H1 (cell line): ENCODE measurements at regions not wholly inside any gene's neighbourhood (a gene's known extent, or its start where the extent isn't known, plus 50 kb on each side); places are given as distances from the start of the nearest gene placed in this dataset.

Experiments
- CTCF ChIA-PET: fragments of 300-600 bp; sonication (Branson Sonifier 250); formaldehyde crosslinking; loops from one replicate; lab custom pipeline; 2021; ENCODE audit not compliant: partially characterized antibody; lab: Charles Lee
- POLR2A ChIA-PET: fragments of 300-600 bp; sonication (Branson Sonifier 250); formaldehyde crosslinking; loops from one replicate; lab custom pipeline; 2021; ENCODE audit warnings: inconsistent platforms; ENCODE audit not compliant: partially characterized antibody; lab: Charles Lee
- DNase-seq, 2 experiments: peaks; one replicate each; pipeline versions ENCODE4 v3.0.0 to v3.0.0-alpha.2; 2010 to 2022; ENCODE audit warnings: low spot score in 2 of 2, low read depth in 1 of 2, mixed read lengths in 1 of 2
- FAIRE-seq: peaks from 2 replicates; lab custom pipeline; 2011; peaks lifted over from hg19 to GRCh38; lab: Jason Lieb, UNC
- H2AFZ ChIP-seq: 2 replicates; pipeline ENCODE4 v1.8.1; 2012; ENCODE audit warnings: low read length, inconsistent platforms
- H2AK5ac ChIP-seq: 2 replicates; pipeline ENCODE4 v1.6.1; 2013; ENCODE audit warnings: low read depth, low read length
- H2BK120ac ChIP-seq: replicated peaks from 2 replicates; pipeline ENCODE3; 2013; ENCODE audit warnings: low read depth, low read length, inconsistent platforms
- H2BK12ac ChIP-seq: 2 replicates; pipeline ENCODE4 v1.6.1; 2013; ENCODE audit warnings: low read depth, low read length
- H2BK15ac ChIP-seq: 2 replicates; pipeline ENCODE4 v1.6.1; 2013; ENCODE audit warnings: low read length
- H2BK20ac ChIP-seq: 2 replicates; pipeline ENCODE4 v1.6.1; 2013; ENCODE audit warnings: low read length
- H2BK5ac ChIP-seq: 2 replicates; pipeline ENCODE4 v1.6.1; 2013; ENCODE audit warnings: low read depth, low read length
- H3K14ac ChIP-seq: 2 replicates; pipeline ENCODE4 v1.6.1; 2013; ENCODE audit warnings: inconsistent platforms; ENCODE audit not compliant: insufficient read length
- H3K18ac ChIP-seq: 2 replicates; pipeline ENCODE4 v1.6.1; 2013; ENCODE audit warnings: low read length; ENCODE audit errors: extremely low read depth
- H3K23ac ChIP-seq: 2 replicates; pipeline ENCODE4 v1.6.1; 2013; ENCODE audit warnings: inconsistent platforms; ENCODE audit not compliant: insufficient read length
- H3K23me2 ChIP-seq: 2 replicates; pipeline ENCODE4 v1.6.1; 2013; ENCODE audit warnings: low read depth, low read length
- H3K27ac ChIP-seq: 2 replicates; pipeline ENCODE4 v1.6.1; 2011; ENCODE audit warnings: low read depth, low read length, inconsistent platforms
- H3K27me3 ChIP-seq, 4 experiments: replicated peaks in 1 of 4; 1 replicate in 1 of 4; 2 replicates in 3 of 4; pipeline versions ENCODE4 v1.6.1 to v1.8.1; 2011 to 2013; ENCODE audit warnings: low read length in 3 of 4, mild to moderate bottlenecking in 3 of 4, inconsistent platforms in 2 of 4, mixed read lengths in 2 of 4, moderate library complexity in 1 of 4; ENCODE audit not compliant: control insufficient read depth in 3 of 4, insufficient read depth in 3 of 4; ENCODE audit errors: extremely low read depth in 1 of 4
- H3K36me3 ChIP-seq, 4 experiments: 2 replicates each; pipeline versions ENCODE4 v1.6.1 to v1.8.1; 2011 to 2013; ENCODE audit warnings: mild to moderate bottlenecking in 4 of 4, low read length in 3 of 4, moderate library complexity in 2 of 4, control low read depth in 1 of 4, inconsistent platforms in 1 of 4; ENCODE audit not compliant: insufficient read depth in 4 of 4, control insufficient read depth in 2 of 4
- H3K4ac ChIP-seq: replicated peaks from 2 replicates; pipeline ENCODE3; 2013; ENCODE audit warnings: low read length, low read depth, mixed read lengths, inconsistent platforms; ENCODE audit not compliant: insufficient read length
- H3K4me1 ChIP-seq, 4 experiments: replicated peaks in 1 of 4; 1 replicate in 1 of 4; 2 replicates in 3 of 4; pipeline versions ENCODE4 v1.6.1 to v1.8.1; 2011 to 2013; ENCODE audit warnings: low read length in 3 of 4, inconsistent platforms in 2 of 4, mixed read lengths in 1 of 4; ENCODE audit not compliant: insufficient read depth in 4 of 4, control insufficient read depth in 3 of 4
- H3K4me2 ChIP-seq, 2 experiments: 2 replicates each; pipeline versions ENCODE4 v1.6.1 to v1.8.1; 2011 to 2013; ENCODE audit warnings: low read depth in 2 of 2, low read length in 2 of 2, control low read depth in 1 of 2, inconsistent platforms in 1 of 2, mild to moderate bottlenecking in 1 of 2; ENCODE audit not compliant: insufficient read depth in 1 of 2
- H3K4me3 ChIP-seq, 4 experiments: fragments of 200-600, 300-600 bp in 1 of 4; sonication (generic), shearing (Covaris generic), sonication (Bioruptor Twin) in 1 of 4; 2 replicates each; pipeline versions ENCODE4 v1.5.1 to v1.8.1; 2011 to 2016; ENCODE audit warnings: low read length in 4 of 4, low read depth in 3 of 4, control low read depth in 2 of 4, inconsistent platforms in 2 of 4, mild to moderate bottlenecking in 2 of 4, mixed read lengths in 1 of 4, moderate library complexity in 1 of 4; ENCODE audit not compliant: insufficient read depth in 2 of 4; ENCODE audit errors: extremely low read depth in 1 of 4
- H3K56ac ChIP-seq: replicated peaks from 2 replicates; pipeline ENCODE3; 2013; ENCODE audit warnings: low read depth, mild to moderate bottlenecking, mixed read lengths, low read length, inconsistent platforms; ENCODE audit not compliant: insufficient read length
- H3K79me1 ChIP-seq: 2 replicates; pipeline ENCODE4 v1.6.1; 2013; ENCODE audit warnings: low read depth, low read length, control low read depth
- H3K79me2 ChIP-seq, 2 experiments: 2 replicates each; pipeline versions ENCODE4 v1.6.1 to v1.8.1; 2012 to 2013; ENCODE audit warnings: low read length in 2 of 2, mild to moderate bottlenecking in 2 of 2, inconsistent platforms in 1 of 2; ENCODE audit not compliant: insufficient read depth in 2 of 2, control insufficient read depth in 1 of 2
- H3K9ac ChIP-seq, 4 experiments: replicated peaks in 1 of 4; 1 replicate in 1 of 4; 2 replicates in 3 of 4; pipeline versions ENCODE4 v1.6.1 to v1.8.1; 2011 to 2013; ENCODE audit warnings: low read depth in 3 of 4, low read length in 3 of 4, control low read depth in 2 of 4, mild to moderate bottlenecking in 2 of 4, moderate library complexity in 2 of 4, inconsistent platforms in 1 of 4; ENCODE audit errors: extremely low read depth in 1 of 4
- H3K9me3 ChIP-seq, 2 experiments: 2 replicates each; pipeline versions ENCODE4 v1.6.1 to v1.8.1; 2012 to 2013; ENCODE audit warnings: mild to moderate bottlenecking in 2 of 2, moderate library complexity in 2 of 2, control low read depth in 1 of 2, inconsistent platforms in 1 of 2, low read depth in 1 of 2, low read length in 1 of 2, mixed read lengths in 1 of 2; ENCODE audit not compliant: insufficient read depth in 2 of 2
- H4K20me1 ChIP-seq, 2 experiments: replicated peaks in 1 of 2; 2 replicates each; pipeline versions ENCODE3 to v1.8.1; 2011 to 2013; ENCODE audit warnings: inconsistent platforms in 2 of 2, low read length in 2 of 2, mild to moderate bottlenecking in 1 of 2; ENCODE audit not compliant: insufficient read depth in 2 of 2, control insufficient read depth in 1 of 2
- H4K5ac ChIP-seq: 2 replicates; pipeline ENCODE4 v1.6.1; 2013; ENCODE audit warnings: low read length, low read depth, mixed read lengths, inconsistent platforms; ENCODE audit not compliant: insufficient read length
- H4K8ac ChIP-seq: 2 replicates; pipeline ENCODE4 v1.8.0; 2013; ENCODE audit warnings: mild to moderate bottlenecking, moderate library complexity, low read length, inconsistent platforms; ENCODE audit not compliant: insufficient read depth; ENCODE audit errors: extremely low read depth
- H4K91ac ChIP-seq: replicated peaks from 2 replicates; pipeline ENCODE3; 2013; ENCODE audit warnings: low read length, mixed read lengths, inconsistent platforms; ENCODE audit not compliant: insufficient read length
- RXRA ChIP-seq: IDR thresholded peaks from 2 replicates; pipeline ENCODE4 v1.6.1; 2011; ENCODE audit warnings: low read depth, mild to moderate bottlenecking, low read length, moderate library complexity; ENCODE audit not compliant: insufficient read depth
- SIN3A ChIP-seq, 2 experiments: IDR thresholded peaks in 1 of 2; conservative IDR thresholded peaks in 1 of 2; 2 replicates each; pipeline ENCODE4 v1.6.1; 2011 to 2012; ENCODE audit warnings: low read length in 2 of 2, improper control_type of control experiment in 1 of 2, low read depth in 1 of 2, mild to moderate bottlenecking in 1 of 2
- YY1 ChIP-seq: IDR thresholded peaks from 2 replicates; pipeline ENCODE4 v1.6.1; 2011; ENCODE audit warnings: low read depth, mild to moderate bottlenecking, low read length
- WGBS, 2 experiments: shearing (Covaris generic) in 1 of 2; methylation state at CpG; one replicate each; pipeline versions ENCODE4 v1.1.6 to v1.1.7; 2013 to 2015; ENCODE audit warnings: low lambda C conversion rate in 2 of 2, mixed read lengths in 2 of 2, inconsistent platforms in 1 of 2, low coverage in 1 of 2, missing lambda C conversion rate in 1 of 2; ENCODE audit not compliant: insufficient replicate concordance in 2 of 2, insufficient coverage in 1 of 2, insufficient read length in 1 of 2; ENCODE audit errors: extremely low coverage in 1 of 2, missing lambda C conversion rate in 1 of 2; 5-methylcytosine and 5-hydroxymethylcytosine counted together

- Histone ChIP-seq H3K79me2 (no peaks in the 10 kb centered on the region), H3K36me3 (no peaks in the 10 kb centered on the region), H3K4me2 (no peak overlapping the region), H4K91ac (no peak overlapping the region), H3K18ac (no peak overlapping the region), H3K14ac (no peak overlapping the region), H3K79me1 (no peaks in the 10 kb centered on the region), H3K4me1 (no peaks in the 10 kb centered on the region), H3K9me3 (no peaks in the 10 kb centered on the region), H3K56ac (no peak overlapping the region), H3K23ac (no peak overlapping the region), H2BK15ac (no peak overlapping the region), H4K20me1 (no peaks in the 10 kb centered on the region), H3K4me3 (no peak overlapping the region), H3K4ac (no peak overlapping the region), H4K5ac (no peak overlapping the region), H2BK20ac (no peak overlapping the region), H4K8ac (no peak overlapping the region), H3K9ac (no peak overlapping the region), H2AFZ (no peak overlapping the region), H3K27me3 (no peaks in the 10 kb centered on the region)
- no peak for FAIRE-seq
- 85% methylated on average over 6 of the region's 6 CpGs; no CpG with 5 or more reads in 1 of the 2 experiments for WGBS, 2 experiments
- ChIA-PET POLR2A (no interaction called here), CTCF (interaction anchor here (0.6 to 0.8 kb wide), 2 partner anchors 8 to 313 kb away, joined by 3 read pairs; no protein-coding TSS in a partner anchor)
- TF ChIP-seq YY1 (no peak), SIN3A (conservative IDR thresholded peaks at IDR 0.05 in 1 of 2, IDR thresholded peaks at IDR 0.05 in 1 of 2; ENCODE audit: low read depth in 1 of 2, low read length in 2 of 2) (no peak), RXRA (no peak)
- TF ChIP-seq, all 59 proteins: peak for 0
- no peak overlapping the region for H2AK5ac ChIP-seq
- H3K23me2 ChIP-seq: no peaks in the 10 kb centered on the region
- no peak overlapping the region for H3K27ac ChIP-seq
- no peak overlapping the region for H2BK5ac ChIP-seq
- H2BK12ac ChIP-seq: no peak overlapping the region
- no peak overlapping the region for H2BK120ac ChIP-seq
- no peak for DNase-seq
These were observed 204.8 kb upstream of the NOX3 start for GRCh38 chr6:155660251-155660977.
